Left kidney (tissue), 1 donor: ENCODE measurements at regions not wholly inside any gene's neighbourhood (a gene's known extent, or its start where the extent isn't known, plus 50 kb on each side); places are given as distances from the start of the nearest gene placed in this dataset.
"Not testable (repeated sequence)": the region's sequence is repeated elsewhere in the genome, so short reads cannot be mapped to it uniquely, and the experiment has no call there.

Experiments used
- DNase-seq: peaks from one replicate; pipeline ENCODE4 v3.0.0-alpha.2; 2013

- no peak for DNase-seq
Measured at GRCh38 chr7:15813448-15813847, 127.0 kb upstream of the MEOX2 start.

- DNase-seq, result not testable (repeated sequence)
Measured at GRCh38 chr7:15810383-15810782, 123.9 kb upstream of the MEOX2 start.

- not testable (repeated sequence) for DNase-seq
Measured at GRCh38 chr7:15809936-15810335, 123.5 kb upstream of the MEOX2 start.

DNA sequence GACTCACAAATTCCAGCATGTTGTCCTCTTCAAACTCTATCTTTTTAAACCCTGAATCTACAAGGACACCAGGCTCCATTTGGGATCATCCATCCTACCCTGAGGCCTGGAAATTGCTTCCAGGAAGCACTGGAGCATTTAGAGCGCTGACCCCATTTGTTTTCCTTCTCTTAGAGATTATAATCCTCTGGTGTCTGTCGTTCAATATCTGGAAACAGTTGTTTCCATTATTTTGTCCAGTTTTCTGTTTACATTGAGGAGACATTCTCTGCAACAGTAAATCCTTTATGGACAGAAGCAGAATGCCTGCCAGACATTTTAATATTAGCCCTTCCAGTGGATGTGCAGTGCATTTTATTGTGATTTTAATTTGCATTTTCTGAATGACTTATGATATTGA lies 119.4 kb upstream of the MEOX2 start:
- no peak for DNase-seq

DNA sequence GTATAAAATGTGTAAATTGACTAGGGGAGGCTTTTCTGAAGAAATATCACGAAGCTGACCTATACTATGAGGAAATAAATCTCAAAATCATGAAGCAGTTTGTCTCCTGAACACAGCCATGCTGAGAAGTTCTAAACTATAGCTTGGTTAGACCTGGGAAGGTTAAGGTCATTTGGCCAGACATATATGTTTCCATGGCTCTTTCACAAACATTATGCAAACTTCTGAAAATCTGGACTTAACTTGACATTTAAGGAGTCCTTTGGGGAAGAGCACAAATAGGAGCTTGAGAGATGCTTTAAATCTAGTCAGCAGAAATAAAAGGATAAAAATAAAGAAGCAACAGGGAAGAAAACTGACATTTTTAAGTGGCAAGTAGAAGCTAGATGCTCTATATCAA lies 115.9 kb upstream of the MEOX2 start:
- DNase-seq, result no peak

- no peak for DNase-seq
Measured at GRCh38 chr7:15801551-15801950, 115.1 kb upstream of the MEOX2 start.

- DNase-seq, result no peak
Measured at GRCh38 chr7:15801041-15801440, 114.6 kb upstream of the MEOX2 start.

GRCh38 chr7:15798081-15798480 lies 111.6 kb upstream of the MEOX2 start:
- DNase-seq, result no peak

DNA sequence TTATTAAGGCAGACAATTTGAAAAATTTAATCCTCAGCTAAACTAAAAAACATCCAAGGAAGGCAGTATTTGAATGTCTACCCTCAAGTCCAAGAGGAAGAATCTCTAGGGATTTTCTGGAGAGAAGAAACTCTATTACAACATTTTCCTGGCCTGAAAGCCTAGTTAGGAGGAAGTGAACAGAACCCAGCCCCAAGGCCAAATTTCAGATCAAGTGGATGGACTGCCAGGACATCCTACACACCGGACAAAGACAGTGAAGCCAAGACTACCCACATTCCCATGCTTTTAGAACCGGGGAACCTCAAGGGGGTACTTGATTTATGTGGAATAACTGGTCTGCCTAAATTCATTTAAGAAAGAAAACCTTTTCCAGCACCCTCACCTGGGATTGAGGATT lies 108.9 kb upstream of the MEOX2 start:
- no peak for DNase-seq

- DNase-seq, result no peak
Measured at GRCh38 chr7:15794801-15795200, 108.3 kb upstream of the MEOX2 start.

DNA sequence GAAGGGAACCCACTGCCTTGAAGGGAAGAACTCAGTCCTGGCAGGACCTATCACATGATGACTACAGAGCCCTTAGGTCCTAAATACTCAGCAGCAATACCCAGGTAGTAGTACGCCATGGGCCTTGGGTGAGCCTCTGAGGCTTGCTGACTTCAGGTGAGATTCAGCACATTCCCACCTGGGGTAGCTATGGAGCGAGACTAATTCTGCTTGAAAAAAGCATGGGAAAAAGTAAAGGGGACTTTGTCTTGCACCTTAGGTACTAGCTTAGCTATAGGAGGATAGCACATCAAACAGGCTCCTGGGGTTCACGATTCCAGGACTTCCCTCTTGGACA lies 98.2 kb upstream of the MEOX2 start:
- no peak for DNase-seq

- DNase-seq, result peak; percentile 46
Measured at GRCh38 chr7:15783987-15784693, 97.7 kb upstream of the MEOX2 start.

DNA sequence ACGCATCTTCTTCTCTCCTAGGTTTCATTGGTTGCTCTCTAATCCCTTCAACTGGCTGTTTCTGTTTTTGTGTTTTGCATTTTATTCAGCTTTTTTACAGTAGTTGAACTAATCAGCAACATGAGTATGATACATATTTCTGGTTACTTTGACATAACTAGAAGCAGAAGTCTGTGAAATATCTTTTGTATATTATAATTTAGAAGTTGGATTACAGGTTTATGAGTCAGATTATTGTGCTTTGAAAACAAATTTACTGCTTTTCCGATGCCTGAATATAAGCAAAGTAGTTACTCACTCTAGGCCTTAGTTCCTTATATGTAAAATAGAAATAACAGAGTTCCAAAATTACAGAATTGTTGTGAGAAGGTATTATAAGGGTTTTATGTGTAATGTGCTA lies 96.2 kb upstream of the MEOX2 start:
- DNase-seq, result no peak

DNA sequence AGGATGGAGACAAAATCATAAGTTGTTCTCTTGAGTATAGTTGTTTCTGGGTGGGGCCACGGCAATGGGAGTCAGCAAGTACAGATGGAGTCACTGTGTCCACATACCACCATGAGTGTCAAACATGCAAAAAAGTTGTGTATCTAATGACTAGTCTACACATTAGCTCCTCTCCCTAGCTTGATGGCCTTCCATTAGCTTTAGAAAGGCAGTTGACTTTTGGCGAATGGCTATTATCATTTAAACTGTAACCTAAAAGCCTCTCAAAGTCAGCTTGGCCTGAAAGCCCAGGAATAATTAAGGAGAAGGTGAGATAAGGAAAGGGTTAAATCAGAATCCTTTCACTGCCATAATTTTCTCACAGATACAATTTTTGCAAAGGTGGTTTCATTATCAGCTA lies 95.5 kb upstream of the MEOX2 start:
- no peak for DNase-seq

DNA sequence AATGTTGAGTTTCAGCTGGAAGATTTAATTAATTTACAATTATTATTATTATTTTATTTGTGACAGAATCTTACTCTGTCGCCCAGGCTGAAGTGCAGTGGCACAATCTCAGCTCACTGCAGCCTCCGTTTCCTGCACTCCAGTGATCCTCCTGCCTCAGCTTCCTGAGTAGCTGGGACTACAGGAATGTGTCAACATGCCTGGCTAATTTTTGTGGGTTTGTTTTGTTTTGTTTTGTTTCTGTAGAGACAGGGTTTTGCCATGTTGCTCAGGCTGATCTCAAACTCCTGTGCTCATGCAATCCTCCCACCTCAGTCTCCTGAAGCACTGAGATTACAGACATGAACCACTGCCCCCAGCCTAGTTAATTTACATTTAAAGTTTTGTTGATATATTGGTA lies 93.8 kb upstream of the MEOX2 start:
- DNase-seq, result no peak

DNA sequence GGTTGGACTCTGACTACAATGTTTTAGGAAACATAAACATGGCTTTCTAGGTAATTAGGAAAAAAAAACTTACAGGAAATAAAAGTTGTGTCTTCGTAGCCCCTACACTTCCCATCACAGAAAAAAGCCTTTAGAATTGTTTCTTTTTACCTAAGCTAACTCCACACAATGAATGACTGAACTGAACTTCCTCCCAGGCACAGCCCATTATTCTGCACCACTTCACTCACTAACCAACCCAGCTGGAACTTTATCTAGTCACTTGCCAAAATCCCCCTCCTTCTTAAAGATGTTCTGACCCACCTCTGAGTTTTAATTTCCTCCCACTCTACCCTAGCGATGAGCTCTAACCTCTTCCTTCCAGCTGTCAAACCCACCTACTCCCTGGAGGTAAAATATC lies 91.7 kb upstream of the MEOX2 start:
- no peak for DNase-seq

GRCh38 chr7:15765753-15766152 lies 79.3 kb upstream of the MEOX2 start:
- DNase-seq, result no peak

DNA sequence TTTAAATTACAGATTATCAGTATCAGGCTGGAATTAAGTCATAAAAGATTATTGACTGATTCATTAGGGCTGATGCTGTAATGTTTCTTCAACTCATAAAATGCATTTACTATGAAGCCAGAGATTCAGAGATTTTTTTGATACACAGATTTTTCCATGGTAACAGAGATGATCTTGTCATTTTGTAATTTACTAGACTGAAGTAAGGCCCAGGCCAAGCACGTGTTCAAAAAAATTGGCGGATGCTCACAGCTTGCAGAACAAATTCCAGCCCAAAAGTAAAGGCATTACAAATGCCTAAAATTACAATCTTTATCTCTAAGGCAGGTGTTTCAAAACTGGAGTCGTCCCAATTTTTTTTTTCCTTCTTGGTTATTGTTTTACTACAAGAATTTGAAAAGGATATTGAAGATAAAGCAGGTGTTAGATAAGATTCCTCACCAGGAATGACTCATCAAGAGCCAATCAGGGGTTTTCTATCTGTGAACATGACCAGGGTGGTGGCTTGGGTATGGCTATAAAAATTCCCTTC lies 78.4 kb upstream of the MEOX2 start:
- no peak for DNase-seq

DNA sequence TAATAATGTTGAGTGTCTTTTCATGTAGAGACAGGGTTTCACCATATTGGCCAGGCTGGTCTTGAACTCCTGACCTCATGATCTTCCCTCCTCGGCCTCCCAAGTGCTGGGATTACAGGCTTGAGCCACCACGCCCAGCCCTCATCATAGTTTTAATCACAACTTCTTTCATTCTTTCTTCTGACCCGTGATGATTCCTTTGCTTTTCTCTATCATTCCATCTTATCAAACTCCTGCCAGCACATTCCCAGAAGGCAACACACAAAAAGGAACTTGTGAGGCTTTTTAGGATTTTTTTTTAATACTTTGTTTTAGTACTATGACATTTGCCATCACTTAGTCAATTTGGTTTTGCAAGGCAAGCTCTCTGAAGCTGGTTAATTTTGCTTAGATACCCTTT lies 77.5 kb upstream of the MEOX2 start:
- DNase-seq, result no peak

DNA sequence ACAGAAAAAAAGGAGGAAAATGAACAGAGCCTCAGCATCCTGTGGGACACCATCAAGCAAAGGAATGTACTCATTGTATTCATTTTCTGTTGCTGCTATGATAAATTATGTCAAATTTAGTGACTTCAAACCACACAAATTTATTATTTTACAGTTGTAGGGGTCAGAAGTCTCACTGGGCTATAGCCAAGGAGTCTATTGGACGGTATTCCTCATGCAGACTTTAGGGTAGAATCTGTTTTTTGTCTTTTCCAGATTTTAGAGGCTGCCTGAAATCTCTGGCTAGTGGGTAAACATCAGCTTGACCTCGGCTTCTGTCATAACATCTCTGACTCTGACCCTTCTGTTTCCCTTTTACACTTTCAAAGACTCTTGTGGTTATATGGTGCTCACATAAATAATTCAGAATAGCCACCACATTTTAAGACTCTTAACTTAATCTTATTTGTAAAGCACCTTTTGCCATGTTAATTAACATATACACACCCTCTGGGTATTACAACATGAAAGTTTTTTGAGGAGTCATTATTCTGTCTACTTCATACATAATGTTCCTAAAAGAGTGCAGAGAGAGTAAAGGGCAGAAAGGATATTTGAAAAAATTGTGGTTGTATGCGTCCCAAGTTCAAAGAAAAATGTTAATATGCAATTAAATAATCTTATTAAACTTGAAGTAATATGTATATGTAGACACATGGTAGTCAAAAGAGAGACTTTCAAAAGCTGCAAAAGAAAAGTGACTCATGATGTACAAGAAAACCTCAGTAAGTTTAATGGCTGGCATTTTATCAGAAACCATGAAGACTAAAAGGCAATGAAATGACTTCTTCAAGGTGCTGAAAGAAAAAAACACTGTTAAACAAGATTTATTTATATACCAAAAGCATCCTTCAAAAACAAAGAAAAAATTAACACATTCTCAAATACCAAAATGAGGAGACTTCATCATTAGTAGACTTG lies 70.8 kb upstream of the MEOX2 start:
- no peak for DNase-seq

DNA sequence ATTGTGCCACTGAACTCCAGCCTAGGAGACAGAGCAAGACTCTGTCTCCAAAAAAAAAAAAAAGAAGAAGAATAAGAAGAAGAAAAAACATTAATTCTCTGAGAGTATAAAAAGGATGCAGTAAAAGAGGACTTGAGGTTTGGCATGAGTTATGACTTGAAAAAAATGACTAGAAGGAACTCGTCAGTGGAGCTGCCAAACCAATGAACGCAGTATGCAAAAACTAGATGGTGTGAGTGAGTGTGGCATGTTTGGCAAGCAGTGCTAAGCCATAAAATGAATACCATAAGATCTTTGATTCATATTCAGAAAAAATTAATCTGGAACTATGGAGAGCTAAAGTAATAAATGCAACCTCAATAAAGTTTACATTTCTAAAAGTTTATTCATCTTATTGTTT lies 68.6 kb upstream of the MEOX2 start:
- no peak for DNase-seq

GRCh38 chr7:15753887-15754579 lies 67.5 kb upstream of the MEOX2 start:
- DNase-seq, result no peak

GRCh38 chr7:15752377-15752776 lies 65.9 kb upstream of the MEOX2 start:
- DNase-seq, result no peak
